Fibroblast of skin of scalp (primary cell): ENCODE measurements at regions not wholly inside any gene's neighbourhood (a gene's known extent, or its start where the extent isn't known, plus 50 kb on each side); places are given as distances from the start of the nearest gene placed in this dataset.
A peak's percentile ranks its signal among the peaks of the same experiment; 100 is the strongest.
"Not testable (repeated sequence)": the region's sequence is repeated elsewhere in the genome, so short reads cannot be mapped to it uniquely, and the experiment has no call there.

Experiments
- DNase-seq: peaks from one replicate; pipeline ENCODE4 v3.0.0-alpha.2; 2013

GRCh38 chr1:157460381-157460780, 91.9 kb downstream of the FCRL5 start:
- no peak for DNase-seq

- DNase-seq: no peak
Measured at GRCh38 chr1:157457279-157457678, 95.0 kb downstream of the FCRL5 start.

- DNase-seq: no peak
Measured at GRCh38 chr1:157455318-157455717, 97.0 kb downstream of the FCRL5 start.

GRCh38 chr1:157450106-157450505, 102.2 kb downstream of the FCRL5 start:
- no peak for DNase-seq

GRCh38 chr1:157448636-157449035, 103.7 kb downstream of the FCRL5 start:
- no peak for DNase-seq

- DNase-seq: not testable (repeated sequence)
Measured at GRCh38 chr1:157446356-157446755, 106.0 kb downstream of the FCRL5 start.

GRCh38 chr1:157445616-157446140, 106.6 kb downstream of the FCRL5 start:
- DNase-seq: not testable (repeated sequence)

GRCh38 chr1:157442065-157442464, 110.2 kb downstream of the FCRL5 start:
- no peak for DNase-seq

- DNase-seq: no peak
Measured at GRCh38 chr1:157439302-157439954, 112.9 kb downstream of the FCRL5 start.

GRCh38 chr1:157438613-157439012, 113.7 kb downstream of the FCRL5 start:
- no peak for DNase-seq

GRCh38 chr1:157438146-157438545, 114.2 kb downstream of the FCRL5 start:
- DNase-seq: peak; percentile 13

GRCh38 chr1:157437296-157437695, 115.0 kb downstream of the FCRL5 start:
- no peak for DNase-seq

- no peak for DNase-seq
Measured at GRCh38 chr1:157431751-157432150, 120.6 kb downstream of the FCRL5 start.

GRCh38 chr1:157429601-157430240, 122.6 kb downstream of the FCRL5 start:
- DNase-seq: no peak

- not testable (repeated sequence) for DNase-seq
Measured at GRCh38 chr1:157423764-157424163, 128.6 kb downstream of the FCRL5 start.

GRCh38 chr1:157419845-157420542, 132.3 kb downstream of the FCRL5 start:
- no peak for DNase-seq

GRCh38 chr1:157418659-157419058, 133.7 kb downstream of the FCRL5 start:
- DNase-seq: no peak

- no peak for DNase-seq
Measured at GRCh38 chr1:157418231-157418630, 134.1 kb downstream of the FCRL5 start.

GRCh38 chr1:157415661-157416060, 136.7 kb downstream of the FCRL5 start:
- DNase-seq: no peak

- no peak for DNase-seq
Measured at GRCh38 chr1:157412308-157412707, 140.0 kb downstream of the FCRL5 start.

- no peak for DNase-seq
Measured at GRCh38 chr1:157411769-157412168, 140.5 kb downstream of the FCRL5 start.

GRCh38 chr1:157411064-157411463, 141.3 kb downstream of the FCRL5 start:
- no peak for DNase-seq

- no peak for DNase-seq
Measured at GRCh38 chr1:157410457-157410856, 141.9 kb downstream of the FCRL5 start.

GRCh38 chr1:157409927-157410326, 142.4 kb downstream of the FCRL5 start:
- DNase-seq: no peak
